Heart left ventricle (tissue), 16 donors: ENCODE measurements at regions not wholly inside any gene's neighbourhood (a gene's known extent, or its start where the extent isn't known, plus 50 kb on each side); places are given as distances from the start of the nearest gene placed in this dataset.

Source experiments
- ATAC-seq, 4 donors: fragments of 200-7000 bp; cut with Tn5 transposase; one replicate each; pipeline ENCODE4 v1.9.1; 2020 to 2022; ENCODE audit warnings: moderate library complexity in 4 of 4, mild to moderate bottlenecking in 3 of 4, moderate number of reproducible peaks in 1 of 4
- DNase-seq, 5 donors: peaks; one replicate each; pipeline ENCODE4 v3.0.0-alpha.2; 2020
- H3K27ac ChIP-seq, 12 donors: fragments of 200-600 bp; sonication (generic) in 4 of 12; one replicate each; pipeline versions ENCODE4 v1.5.0 to v1.8.0; 2016 to 2022; ENCODE audit warnings: mild to moderate bottlenecking in 2 of 12
- H3K27me3 ChIP-seq, 9 donors: fragments of 200-600 bp; sonication (generic) in 2 of 9; one replicate each; pipeline versions ENCODE4 v1.5.1 to v1.8.0; 2016 to 2022; ENCODE audit warnings: mild to moderate bottlenecking in 3 of 9
- H3K36me3 ChIP-seq, 9 donors: fragments of 200-600 bp; sonication (generic) in 2 of 9; one replicate each; pipeline versions ENCODE4 v1.5.0 to v1.8.0; 2018 to 2022; ENCODE audit warnings: mild to moderate bottlenecking in 2 of 9
- H3K4me1 ChIP-seq, 12 donors: fragments of 200-600 bp; sonication (generic) in 4 of 12; one replicate each; pipeline versions ENCODE4 v1.5.0 to v1.8.0; 2016 to 2022; ENCODE audit warnings: mild to moderate bottlenecking in 3 of 12
- H3K4me3 ChIP-seq, 12 donors: fragments of 200-600 bp; sonication (generic) in 4 of 12; one replicate each; pipeline versions ENCODE4 v1.5.0 to v1.8.0; 2017 to 2022; ENCODE audit warnings: mild to moderate bottlenecking in 9 of 12, moderate library complexity in 4 of 12
- H3K9me3 ChIP-seq, 12 donors: fragments of 200-600 bp; sonication (generic) in 4 of 12; one replicate each; pipeline versions ENCODE4 v1.5.0 to v1.8.0; 2016 to 2022; ENCODE audit warnings: mild to moderate bottlenecking in 1 of 12
- CTCF ChIP-seq, 12 donors: fragments of 200-600 bp; sonication (generic) in 4 of 12; IDR thresholded peaks; one replicate each; pipeline versions ENCODE4 v1.5.0 to v1.8.0; 2018 to 2022; ENCODE audit warnings: antibody characterized with exemption in 12 of 12, mild to moderate bottlenecking in 5 of 12
- POLR2A ChIP-seq, 2 donors: fragments of 450-650 bp; IDR thresholded peaks; one replicate each; pipeline ENCODE4 v1.6.1; 2017; ENCODE audit warnings: antibody characterized with exemption in 2 of 2, mild to moderate bottlenecking in 2 of 2, moderate library complexity in 2 of 2
- WGBS, 4 donors: extraction: QIAGEN DNeasy Blood & Tissue Kit in 2 of 4; methylation state at CpG; one replicate each; pipeline versions ENCODE4 v1.1.5 to v1.1.7; 2013 to 2018; 5-methylcytosine and 5-hydroxymethylcytosine counted together
- intact Hi-C, 10 donors: fragments of 100-400 bp; cut with DNase I; formaldehyde crosslinking; loops; one replicate each; pipeline versions ENCODE4 v1.11.1 to v1.14.2; 2022
- donor health status: ischemic (EF 13 %, LVEDD 7.1; RV severe dilation, severe dysfunction).
- donor health status: healthy with polysubstance abuse.
- donor health status: DM: no; HTN: yes; CAD: no.
- donor health status: DM: no; HTN: no; CAD: no.
- donor health status: ischemic (EF 25% LVEDD 6.9; RV normal size, moderate dysfunction).
- donor health status: ischemic (EF 25% LVEDD 5.7; RV mildly dilated, moderate dysfunction).
- donor health status: healthy.
- donor health status: DM: yes; HTN: yes; CAD: no.
- donor health status: ischemic (EF 35%, LVEDD 5.7; RV mildly dilated, moderate dysfunction).
- donor health status: nonischemic (EF 11% LVEDD 7.7; RV severe dilation, severe dysfunction).
- donor health status: DM: yes; HTN: yes; CAD: no.
- donor health status: PGD.
- donor health status: ischemic (EF 29% LVEDD 5.4; RV normal size, mild dysfunction).
- donor health status: nonischemic (EF 23%, LVEDD 6.1; RV moderate dilation, normal function).

GRCh38 chr7:26046150-26046549 is 105.8 kb upstream of the NFE2L3 start:
- no peak for ATAC-seq
- Histone ChIP-seq H3K4me1 (no peaks in the 10 kb centered on the region), H3K27me3 (peaks cover 0 to 63% (median 0%) of the 10 kb centered on the region in 9 donors), H3K4me3 (no peak overlapping the region), H3K9me3 (peaks cover 0 to 6% (median 0%) of the 10 kb centered on the region in 12 donors), H3K36me3 (no peaks in the 10 kb centered on the region), H3K27ac (no peak overlapping the region)
- 46 to 72% (median 61%) methylated on average over 3 of the region's 3 CpGs for WGBS, 4 donors
- TF ChIP-seq POLR2A (IDR thresholded peaks at IDR 0.05) (no peak), CTCF (IDR thresholded peaks at IDR 0.05) (no peak)
- DNase-seq: no peak
- intact Hi-C loops: no loop called here

- Histone ChIP-seq H3K9me3 (peaks cover 0 to 8% (median 0%) of the 10 kb centered on the region in 12 donors), H3K4me1 (no peaks in the 10 kb centered on the region), H3K36me3 (no peaks in the 10 kb centered on the region), H3K4me3 (no peak overlapping the region), H3K27me3 (peaks cover 0 to 65% (median 0%) of the 10 kb centered on the region in 9 donors), H3K27ac (no peak overlapping the region)
- TF ChIP-seq CTCF (IDR thresholded peaks at IDR 0.05): no peak
- TF ChIP-seq POLR2A (IDR thresholded peaks at IDR 0.05): no peak
- WGBS, 4 donors: 86 to 95% (median 94%) methylated on average over 1 of the region's 1 CpG
- no peak for DNase-seq
- ATAC-seq: no peak
- intact Hi-C loops: no loop called here
Measured at GRCh38 chr7:26046878-26047277, 105.1 kb upstream of the NFE2L3 start.

- H3K4me3 ChIP-seq: no peak overlapping the region
- no peaks in the 10 kb centered on the region for H3K36me3 ChIP-seq
- no peaks in the 10 kb centered on the region for H3K4me1 ChIP-seq
- WGBS, 4 donors: 78 to 92% (median 89%) methylated on average over 5 of the region's 5 CpGs
- no peak for TF ChIP-seq CTCF (IDR thresholded peaks at IDR 0.05)
- TF ChIP-seq POLR2A (IDR thresholded peaks at IDR 0.05): no peak
- intact Hi-C loops: no loop called here
- no peak overlapping the region for H3K27ac ChIP-seq
- no peak for DNase-seq
- no peak for ATAC-seq
- peaks cover 0 to 20% (median 0%) of the 10 kb centered on the region in 12 donors for H3K9me3 ChIP-seq
- peaks cover 0 to 65% (median 0%) of the 10 kb centered on the region in 9 donors for H3K27me3 ChIP-seq
Measured at GRCh38 chr7:26048663-26049062, 103.3 kb upstream of the NFE2L3 start.

GRCh38 chr7:26049081-26049480 is 102.9 kb upstream of the NFE2L3 start:
- peaks cover 0 to 66% (median 0%) of the 10 kb centered on the region in 9 donors for H3K27me3 ChIP-seq
- DNase-seq (no peak), ATAC-seq (no peak)
- H3K4me1 ChIP-seq: no peaks in the 10 kb centered on the region
- 73 to 86% (median 80%) methylated on average over 1 of the region's 1 CpG for WGBS, 4 donors
- no peak overlapping the region for H3K4me3 ChIP-seq
- TF ChIP-seq POLR2A (IDR thresholded peaks at IDR 0.05) (no peak), CTCF (IDR thresholded peaks at IDR 0.05) (no peak)
- H3K9me3 ChIP-seq: peaks cover 0 to 20% (median 0%) of the 10 kb centered on the region in 12 donors
- intact Hi-C loops: no loop called here
- H3K27ac ChIP-seq: no peak overlapping the region
- no peaks in the 10 kb centered on the region for H3K36me3 ChIP-seq
